ENCODE measurements at regions not wholly inside any gene's neighbourhood (a gene's known extent, or its start where the extent isn't known, plus 50 kb on each side); places are given as distances from the start of the nearest gene placed in this dataset.

DNA sequence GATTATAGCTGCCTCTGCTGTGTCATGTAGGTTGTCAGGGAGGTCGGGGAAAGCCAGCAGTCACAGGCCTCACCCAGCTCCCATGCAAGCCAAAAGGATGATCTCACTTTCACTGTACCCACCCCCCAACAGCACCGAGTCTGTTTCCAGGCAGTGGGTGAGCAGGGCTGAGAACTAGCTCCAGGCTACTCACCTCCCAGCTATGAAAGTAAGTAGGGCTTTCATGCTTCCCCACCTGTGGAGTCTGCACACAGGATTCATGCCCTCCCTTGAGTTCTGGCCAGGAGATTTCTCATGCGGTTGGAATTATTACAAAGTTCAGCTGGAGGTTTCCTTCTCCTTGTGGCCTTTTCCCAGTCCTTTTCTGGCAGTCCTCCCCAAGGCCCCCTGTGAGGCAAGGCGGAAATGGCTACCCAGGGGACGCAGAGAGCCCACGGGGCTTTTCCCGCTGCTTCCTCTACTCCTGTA lies 356.2 kb downstream of the SV2B start:
- TF ChIP-seq, protein P1, sequence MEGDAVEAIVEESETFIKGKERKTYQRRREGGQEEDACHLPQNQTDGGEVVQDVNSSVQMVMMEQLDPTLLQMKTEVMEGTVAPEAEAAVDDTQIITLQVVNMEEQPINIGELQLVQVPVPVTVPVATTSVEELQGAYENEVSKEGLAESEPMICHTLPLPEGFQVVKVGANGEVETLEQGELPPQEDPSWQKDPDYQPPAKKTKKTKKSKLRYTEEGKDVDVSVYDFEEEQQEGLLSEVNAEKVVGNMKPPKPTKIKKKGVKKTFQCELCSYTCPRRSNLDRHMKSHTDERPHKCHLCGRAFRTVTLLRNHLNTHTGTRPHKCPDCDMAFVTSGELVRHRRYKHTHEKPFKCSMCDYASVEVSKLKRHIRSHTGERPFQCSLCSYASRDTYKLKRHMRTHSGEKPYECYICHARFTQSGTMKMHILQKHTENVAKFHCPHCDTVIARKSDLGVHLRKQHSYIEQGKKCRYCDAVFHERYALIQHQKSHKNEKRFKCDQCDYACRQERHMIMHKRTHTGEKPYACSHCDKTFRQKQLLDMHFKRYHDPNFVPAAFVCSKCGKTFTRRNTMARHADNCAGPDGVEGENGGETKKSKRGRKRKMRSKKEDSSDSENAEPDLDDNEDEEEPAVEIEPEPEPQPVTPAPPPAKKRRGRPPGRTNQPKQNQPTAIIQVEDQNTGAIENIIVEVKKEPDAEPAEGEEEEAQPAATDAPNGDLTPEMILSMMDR (IDR thresholded peaks at IDR 0.05 in 4 of 5, conservative IDR thresholded peaks at IDR 0.05 in 1 of 5) = no peak
- no peak for TF ChIP-seq POLR2A (IDR thresholded peaks at IDR 0.05)
- DNase-seq (no peak), ATAC-seq (no peak)
- no peaks in the 10 kb centered on the region for H3K9me3 ChIP-seq
- no peaks in the 10 kb centered on the region for H3K4me1 ChIP-seq
- no peak overlapping the region for H3K4me3 ChIP-seq
- intact Hi-C loops (cut with DNase I; ENCODE audit: low total_unique reads) (no loop called here), in situ Hi-C loops (cut with MboI; ENCODE audit: low sequenced_read_pairs in 4 of 4) (no loop called here)
- H3K36me3 ChIP-seq = no peaks in the 10 kb centered on the region
- H3K27ac ChIP-seq = no peak overlapping the region
- H3K27me3 ChIP-seq = no peaks in the 10 kb centered on the region

DNA sequence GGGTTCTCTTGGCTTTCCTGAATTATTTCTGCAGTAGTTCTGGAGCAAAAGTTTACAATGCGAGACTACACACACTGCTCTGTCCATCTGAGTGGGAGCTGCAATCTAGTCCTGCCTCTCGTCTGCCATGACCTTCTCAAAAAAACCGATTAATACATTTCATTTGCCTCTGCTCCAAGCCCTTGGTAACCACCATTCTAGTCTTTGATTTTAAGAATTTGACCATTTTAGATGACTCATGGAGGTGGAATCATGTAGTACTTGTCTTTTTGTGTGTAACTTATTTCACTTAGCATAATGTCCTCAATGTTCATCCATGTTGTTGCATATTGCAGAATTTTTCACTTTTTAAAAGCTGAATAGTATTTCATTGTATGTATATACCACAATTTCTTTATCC lies 356.9 kb downstream of the SV2B start:
- in situ Hi-C loops (cut with MboI; ENCODE audit: low sequenced_read_pairs in 4 of 4) (no loop called here), intact Hi-C loops (cut with DNase I; ENCODE audit: low total_unique reads) (no loop called here)
- no peaks in the 10 kb centered on the region for H3K36me3 ChIP-seq
- H3K27me3 ChIP-seq = no peaks in the 10 kb centered on the region
- TF ChIP-seq POLR2A (IDR thresholded peaks at IDR 0.05) = no peak
- TF ChIP-seq, protein P1 (IDR thresholded peaks at IDR 0.05 in 4 of 5, conservative IDR thresholded peaks at IDR 0.05 in 1 of 5) = no peak
- no peak overlapping the region for H3K4me3 ChIP-seq
- no peak for DNase-seq
- H3K9me3 ChIP-seq = no peaks in the 10 kb centered on the region
- ATAC-seq = no peak
- H3K4me1 ChIP-seq = no peaks in the 10 kb centered on the region
- no peak overlapping the region for H3K27ac ChIP-seq

DNA sequence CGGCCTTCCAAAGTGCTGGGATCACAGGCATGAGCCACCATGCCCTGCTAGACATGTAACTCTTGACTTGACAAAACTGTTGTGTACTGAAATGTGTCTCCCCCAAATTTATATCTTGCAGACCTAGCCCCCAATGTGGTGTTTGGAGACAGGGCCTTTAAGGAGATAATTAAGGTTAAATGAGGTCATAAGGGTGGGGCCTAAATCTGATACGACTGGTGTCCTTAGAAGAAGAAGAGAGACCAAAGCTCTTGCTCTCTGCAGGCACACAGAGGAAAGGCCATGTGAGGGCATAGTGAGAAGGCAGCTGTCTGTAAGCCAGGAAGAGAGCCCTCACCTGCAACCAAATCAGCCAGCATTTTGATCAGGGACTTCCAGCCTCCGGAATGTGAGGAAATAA lies 361.3 kb downstream of the SV2B start:
- H3K4me1 ChIP-seq = no peaks in the 10 kb centered on the region
- intact Hi-C loops (cut with DNase I; ENCODE audit: low total_unique reads) = no loop called here

DNA sequence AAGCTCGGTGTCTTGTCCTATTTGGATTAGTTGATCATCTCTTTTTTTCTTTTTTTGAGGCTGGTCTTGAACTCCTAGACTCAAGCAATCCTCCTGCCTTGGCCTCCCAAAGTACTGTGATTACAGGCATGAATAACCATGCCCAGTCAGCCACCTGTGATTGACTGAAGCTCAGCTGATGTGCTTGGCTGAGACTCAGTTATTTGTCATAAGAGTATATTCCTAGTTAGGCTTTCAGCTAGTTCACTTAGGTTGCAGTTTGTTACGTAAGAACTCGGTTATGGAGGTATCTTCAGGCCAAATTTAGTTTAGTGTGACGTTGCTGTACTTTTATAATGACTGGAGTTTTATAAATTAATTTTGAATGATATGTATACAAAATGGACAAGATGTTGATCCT lies 365.0 kb downstream of the SV2B start:
- TF ChIP-seq, protein P1 (IDR thresholded peaks at IDR 0.05 in 4 of 5, conservative IDR thresholded peaks at IDR 0.05 in 1 of 5) = no peak
- TF ChIP-seq POLR2A (IDR thresholded peaks at IDR 0.05) = no peak
- Histone ChIP-seq H3K9me3 (no peaks in the 10 kb centered on the region), H3K4me3 (no peak overlapping the region), H3K27ac (no peak overlapping the region), H3K27me3 (no peaks in the 10 kb centered on the region), H3K36me3 (no peaks in the 10 kb centered on the region), H3K4me1 (no peaks in the 10 kb centered on the region)
- ATAC-seq (no peak), DNase-seq (no peak)
- intact Hi-C loops (cut with DNase I; ENCODE audit: low total_unique reads) (no loop called here), in situ Hi-C loops (cut with MboI; ENCODE audit: low sequenced_read_pairs in 4 of 4) (no loop called here)

More for the DNA sequence above, 361.3 kb downstream of the SV2B start:
- DNase-seq (no peak), ATAC-seq (no peak)
- Histone ChIP-seq H3K36me3 (no peaks in the 10 kb centered on the region), H3K4me3 (no peak overlapping the region), H3K9me3 (no peaks in the 10 kb centered on the region), H3K27ac (no peak overlapping the region), H3K27me3 (no peaks in the 10 kb centered on the region)
- in situ Hi-C loops (cut with MboI; ENCODE audit: low sequenced_read_pairs in 4 of 4) = no loop called here
- TF ChIP-seq, protein P1 (IDR thresholded peaks at IDR 0.05 in 4 of 5, conservative IDR thresholded peaks at IDR 0.05 in 1 of 5) = no peak
- TF ChIP-seq POLR2A (IDR thresholded peaks at IDR 0.05) = no peak

DNA sequence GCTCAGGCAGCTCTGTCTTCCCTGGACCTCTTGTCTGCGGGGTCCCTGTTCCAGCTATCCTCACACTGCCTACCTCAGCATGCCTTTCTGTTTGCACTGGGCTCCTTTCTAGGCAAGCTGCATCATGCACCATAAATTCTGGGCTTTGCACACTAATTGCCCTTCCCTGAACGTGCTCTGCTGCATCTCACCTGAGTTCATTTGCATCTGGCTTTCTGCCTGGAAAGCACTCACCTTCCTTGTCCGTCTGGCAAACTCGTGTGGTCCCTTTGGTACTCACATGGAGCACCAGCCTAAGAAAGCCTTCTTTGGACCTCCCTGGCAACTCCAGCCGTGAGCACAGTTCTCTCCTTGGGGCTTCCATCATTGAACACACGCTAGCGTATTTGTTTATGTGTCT lies 365.6 kb downstream of the SV2B start:
- intact Hi-C loops (cut with DNase I; ENCODE audit: low total_unique reads) = no loop called here
- Histone ChIP-seq H3K4me1 (no peaks in the 10 kb centered on the region), H3K27ac (no peak overlapping the region), H3K4me3 (no peak overlapping the region), H3K36me3 (no peaks in the 10 kb centered on the region), H3K27me3 (no peaks in the 10 kb centered on the region), H3K9me3 (no peaks in the 10 kb centered on the region)
- ATAC-seq = no peak
- no peak for DNase-seq
- in situ Hi-C loops (cut with MboI; ENCODE audit: low sequenced_read_pairs in 4 of 4) = no loop called here
- no peak for TF ChIP-seq POLR2A (IDR thresholded peaks at IDR 0.05)
- TF ChIP-seq, protein P1 (IDR thresholded peaks at IDR 0.05 in 4 of 5, conservative IDR thresholded peaks at IDR 0.05 in 1 of 5) = no peak

Data from gastrocnemius medialis (tissue), 4 donors.